SK-N-SH (cell line): ENCODE measurements at regions not wholly inside any gene's neighbourhood (a gene's known extent, or its start where the extent isn't known, plus 50 kb on each side); places are given as distances from the start of the nearest gene placed in this dataset.

Experiments used
- CTCF ChIA-PET: fragments of 300-600, 350-600 bp; formaldehyde crosslinking; extraction: SDS; loops from one replicate; lab custom pipeline; 2021; lab: Yijun Ruan, JAX
- POLR2A ChIA-PET: fragments of 350-600 bp; sonication (Branson Sonifier 250); formaldehyde crosslinking; extraction: SDS; loops from one replicate; lab custom pipeline; 2020; ENCODE audit warnings: antibody characterized with exemption, inconsistent platforms; lab: Yijun Ruan, JAX
- DNase-seq: peaks from one replicate; pipeline ENCODE4 v3.0.0; 2012
- H2AFZ ChIP-seq: fragments of 200-600 bp; sonication (generic); 2 replicates; pipeline ENCODE4 v1.8.1; 2016; ENCODE audit warnings: antibody characterized with exemption, mild to moderate bottlenecking, low read depth
- H3F3A ChIP-seq: fragments of 200-600 bp; sonication (generic); replicated peaks from 2 replicates; pipeline ENCODE3; 2016; ENCODE audit warnings: antibody characterized with exemption, mild to moderate bottlenecking; ENCODE audit not compliant: insufficient read depth
- H3K27ac ChIP-seq, 2 experiments: fragments of 200-500 bp in 1 of 2; fragments of 200-600 bp in 1 of 2; sonication (Bioruptor generic) in 1 of 2; sonication (generic), shearing (Covaris generic) in 1 of 2; 2 replicates each; pipeline versions ENCODE4 v1.5.1 to v1.6.1; 2014 to 2016; ENCODE audit warnings: low read depth in 2 of 2, inconsistent platforms in 1 of 2, low read length in 1 of 2, mild to moderate bottlenecking in 1 of 2, mixed read lengths in 1 of 2
- H3K27me3 ChIP-seq: fragments of 200-600 bp; sonication (generic), shearing (Covaris generic); 2 replicates; pipeline ENCODE4 v1.6.1; 2016; ENCODE audit warnings: mixed run types; ENCODE audit not compliant: insufficient read depth
- H3K36me3 ChIP-seq, 2 experiments: fragments of 200-500 bp in 1 of 2; fragments of 200-600 bp in 1 of 2; sonication (Bioruptor generic) in 1 of 2; sonication (generic) in 1 of 2; replicated peaks in 1 of 2; 2 replicates each; pipeline versions ENCODE3 to v1.5.1; 2014 to 2016; ENCODE audit warnings: low read length in 1 of 2, mild to moderate bottlenecking in 1 of 2; ENCODE audit not compliant: insufficient read depth in 2 of 2, control insufficient read depth in 1 of 2
- H3K4me1 ChIP-seq, 2 experiments: fragments of 200-500 bp in 1 of 2; fragments of 200-600 bp in 1 of 2; sonication (Bioruptor generic) in 1 of 2; sonication (generic), shearing (Covaris generic) in 1 of 2; 2 replicates each; pipeline versions ENCODE4 v1.5.1 to v1.6.1; 2014 to 2016; ENCODE audit warnings: low read depth in 1 of 2, low read length in 1 of 2, mixed run types in 1 of 2; ENCODE audit not compliant: insufficient read depth in 2 of 2, control insufficient read depth in 1 of 2
- H3K4me2 ChIP-seq: fragments of 200-600 bp; sonication (generic), shearing (Covaris generic); 2 replicates; pipeline ENCODE4 v1.6.1; 2017; ENCODE audit warnings: mixed run types
- H3K4me3 ChIP-seq, 2 experiments: fragments of 200-500 bp in 1 of 2; fragments of 200-600 bp in 1 of 2; sonication (Bioruptor generic) in 1 of 2; sonication (generic), shearing (Covaris generic) in 1 of 2; 2 replicates each; pipeline versions ENCODE4 v1.5.1 to v1.8.1; 2014 to 2016; ENCODE audit warnings: low read depth in 2 of 2, inconsistent platforms in 1 of 2, low read length in 1 of 2, mild to moderate bottlenecking in 1 of 2, mixed read lengths in 1 of 2, moderate library complexity in 1 of 2
- H3K79me2 ChIP-seq: fragments of 200-600 bp; sonication (generic); 2 replicates; pipeline ENCODE4 v1.8.1; 2017; ENCODE audit warnings: mild to moderate bottlenecking; ENCODE audit not compliant: insufficient read depth
- H3K9ac ChIP-seq: fragments of 200-600 bp; sonication (generic); 2 replicates; pipeline ENCODE4 v1.6.1; 2017; ENCODE audit warnings: mixed run types
- H3K9me2 ChIP-seq: fragments of 200-600 bp; sonication (generic); 2 replicates; pipeline ENCODE4 v1.6.1; 2017; ENCODE audit warnings: mixed run types
- H3K9me3 ChIP-seq: fragments of 200-600 bp; sonication (generic); 2 replicates; pipeline ENCODE4 v1.6.1; 2017; ENCODE audit warnings: mixed run types, mild to moderate bottlenecking, moderate library complexity
- H4K20me1 ChIP-seq: fragments of 200-600 bp; sonication (generic); 2 replicates; pipeline ENCODE4 v1.6.1; 2017; ENCODE audit warnings: mild to moderate bottlenecking, mixed run types; ENCODE audit not compliant: insufficient read depth
- CHD2 ChIP-seq: fragments of 150-350 bp; IDR thresholded peaks from 2 replicates; pipeline ENCODE4 v1.6.1; 2018; ENCODE audit warnings: low read length; ENCODE audit not compliant: partially characterized antibody
- ELF1 ChIP-seq: IDR thresholded peaks from 2 replicates; pipeline ENCODE4 v1.4.0; 2012
- EP300 ChIP-seq, 2 experiments: IDR thresholded peaks; 2 replicates each; pipeline versions ENCODE4 v1.4.0 to v1.6.1; 2012; ENCODE audit warnings: borderline replicate concordance in 1 of 2, low read depth in 1 of 2, low read length in 1 of 2
- EZH2phosphoT487 ChIP-seq: fragments of 200-600 bp; sonication (generic); IDR thresholded peaks from 2 replicates; pipeline ENCODE4 v1.6.1; 2017; ENCODE audit warnings: low read depth, mixed run types, mild to moderate bottlenecking, antibody characterized with exemption, moderate library complexity, borderline replicate concordance
- FOXM1 ChIP-seq: IDR thresholded peaks from 2 replicates; pipeline ENCODE4 v1.4.0; 2012; ENCODE audit warnings: low read depth, mild to moderate bottlenecking
- GATA2 ChIP-seq: sonication (generic); formaldehyde crosslinking; IDR thresholded peaks from 2 replicates; pipeline ENCODE4 v1.5.0; 2020; ENCODE audit warnings: mild to moderate bottlenecking, missing genetic modification reagents
- JUND ChIP-seq: IDR thresholded peaks from 2 replicates; pipeline ENCODE4 v1.4.0; 2012
- MEF2A ChIP-seq: IDR thresholded peaks from 2 replicates; pipeline ENCODE4 v1.4.0; 2012; ENCODE audit warnings: low read depth, borderline replicate concordance
- NFIC ChIP-seq: IDR thresholded peaks from 2 replicates; pipeline ENCODE4 v1.4.0; 2012; ENCODE audit warnings: borderline replicate concordance
- NRF1 ChIP-seq: IDR thresholded peaks from 2 replicates; pipeline ENCODE4 v1.6.1; 2012; ENCODE audit warnings: low read depth, mild to moderate bottlenecking, low read length
- RCOR1 ChIP-seq: fragments of 150-350 bp; IDR thresholded peaks from 2 replicates; pipeline ENCODE4 v1.6.1; 2017; ENCODE audit warnings: antibody characterized with exemption, low read length
- SIN3A ChIP-seq: IDR thresholded peaks from 2 replicates; pipeline ENCODE4 v1.6.1; 2012; ENCODE audit warnings: low read depth, mild to moderate bottlenecking, low read length, moderate library complexity, borderline replicate concordance
- SMC3 ChIP-seq: IDR thresholded peaks from 2 replicates; pipeline ENCODE4 v1.6.1; 2012; ENCODE audit warnings: low read depth, low read length, improper control_type of control experiment
- TAF1 ChIP-seq: IDR thresholded peaks from 2 replicates; pipeline ENCODE4 v1.6.1; 2012; ENCODE audit warnings: low read depth, mild to moderate bottlenecking, low read length, moderate library complexity, borderline replicate concordance
- TEAD4 ChIP-seq: IDR thresholded peaks from 2 replicates; pipeline ENCODE4 v1.4.0; 2012; ENCODE audit warnings: mild to moderate bottlenecking, borderline replicate concordance; ENCODE audit not compliant: insufficient read depth
- WGBS: methylation state at CpG from one replicate; pipeline ENCODE4 v1.1.6; 2017; ENCODE audit warnings: low lambda C conversion rate; 5-methylcytosine and 5-hydroxymethylcytosine counted together
- TF ChIP-seq, protein P1 (sequence below): IDR thresholded peaks from 2 replicates; pipeline ENCODE4 v1.4.0; 2012; ENCODE audit warnings: low read depth, borderline replicate concordance
- TF ChIP-seq, protein P2 (sequence below): fragments of 200-600 bp; sonication (generic); IDR thresholded peaks from 2 replicates; pipeline ENCODE4 v1.6.1; 2017; ENCODE audit warnings: antibody characterized with exemption, mild to moderate bottlenecking, moderate library complexity
- TF ChIP-seq, protein P3 (sequence below): fragments of 150-350 bp; IDR thresholded peaks from 2 replicates; pipeline ENCODE4 v1.6.1; 2016; ENCODE audit warnings: mild to moderate bottlenecking, low read depth, low read length
- TF ChIP-seq, protein P4 (sequence below): IDR thresholded peaks from 2 replicates; pipeline ENCODE4; 2012

DNA sequence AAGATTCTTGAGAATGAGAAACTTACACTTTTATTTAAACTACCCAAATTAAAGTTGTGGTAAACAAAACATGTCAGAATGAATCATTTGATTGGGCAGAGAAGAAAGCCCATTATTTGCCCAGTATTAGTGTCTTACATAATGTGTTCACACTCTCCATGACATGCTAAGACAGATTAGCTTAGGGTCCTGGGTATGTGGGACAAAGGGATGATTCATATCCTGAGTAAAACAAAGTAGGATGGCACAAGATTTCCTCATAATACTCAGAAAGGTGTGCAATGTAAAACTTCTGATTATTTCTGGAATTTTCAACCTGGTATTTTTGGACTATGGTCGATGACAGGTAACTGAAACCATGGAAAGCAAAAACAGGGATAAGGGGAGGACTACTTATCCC is 183.9 kb upstream of the POU5F2 start:
- POLR2A ChIA-PET = no interaction called here
- no peaks in the 10 kb centered on the region for H3F3A ChIP-seq
- no peak overlapping the region for H3K4me3 ChIP-seq
- no peak for DNase-seq
- WGBS = 90% methylated on average over 1 of the region's 1 CpG
- no peaks in the 10 kb centered on the region for H4K20me1 ChIP-seq
- CTCF ChIA-PET = interaction anchor here (1.1 kb wide), 1 partner anchor 17 kb away, joined by 4 read pairs; no protein-coding TSS in a partner anchor
- H3K9me3 ChIP-seq = no peaks in the 10 kb centered on the region
- H3K9ac ChIP-seq = no peak overlapping the region
- H3K4me2 ChIP-seq = no peak overlapping the region
- H3K4me1 ChIP-seq = peaks cover 0 to 7% of the 10 kb centered on the region in 2 experiments; a peak in 2 of 4 replicates
- no peaks in the 10 kb centered on the region for H3K79me2 ChIP-seq
- no peaks in the 10 kb centered on the region for H3K36me3 ChIP-seq
- TF ChIP-seq FOXM1 = no peak
- no peak for TF ChIP-seq TAF1
- no peak for TF ChIP-seq RCOR1
- TF ChIP-seq MEF2A = no peak
- TF ChIP-seq, protein P1, sequence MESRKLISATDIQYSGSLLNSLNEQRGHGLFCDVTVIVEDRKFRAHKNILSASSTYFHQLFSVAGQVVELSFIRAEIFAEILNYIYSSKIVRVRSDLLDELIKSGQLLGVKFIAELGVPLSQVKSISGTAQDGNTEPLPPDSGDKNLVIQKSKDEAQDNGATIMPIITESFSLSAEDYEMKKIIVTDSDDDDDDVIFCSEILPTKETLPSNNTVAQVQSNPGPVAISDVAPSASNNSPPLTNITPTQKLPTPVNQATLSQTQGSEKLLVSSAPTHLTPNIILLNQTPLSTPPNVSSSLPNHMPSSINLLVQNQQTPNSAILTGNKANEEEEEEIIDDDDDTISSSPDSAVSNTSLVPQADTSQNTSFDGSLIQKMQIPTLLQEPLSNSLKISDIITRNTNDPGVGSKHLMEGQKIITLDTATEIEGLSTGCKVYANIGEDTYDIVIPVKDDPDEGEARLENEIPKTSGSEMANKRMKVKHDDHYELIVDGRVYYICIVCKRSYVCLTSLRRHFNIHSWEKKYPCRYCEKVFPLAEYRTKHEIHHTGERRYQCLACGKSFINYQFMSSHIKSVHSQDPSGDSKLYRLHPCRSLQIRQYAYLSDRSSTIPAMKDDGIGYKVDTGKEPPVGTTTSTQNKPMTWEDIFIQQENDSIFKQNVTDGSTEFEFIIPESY = no peak
- TF ChIP-seq JUND = no peak
- no peak for TF ChIP-seq TEAD4
- no peak for TF ChIP-seq NRF1
- no peak for TF ChIP-seq SMC3
- TF ChIP-seq EZH2phosphoT487 = no peak
- no peak for TF ChIP-seq ELF1
- TF ChIP-seq, protein P2, sequence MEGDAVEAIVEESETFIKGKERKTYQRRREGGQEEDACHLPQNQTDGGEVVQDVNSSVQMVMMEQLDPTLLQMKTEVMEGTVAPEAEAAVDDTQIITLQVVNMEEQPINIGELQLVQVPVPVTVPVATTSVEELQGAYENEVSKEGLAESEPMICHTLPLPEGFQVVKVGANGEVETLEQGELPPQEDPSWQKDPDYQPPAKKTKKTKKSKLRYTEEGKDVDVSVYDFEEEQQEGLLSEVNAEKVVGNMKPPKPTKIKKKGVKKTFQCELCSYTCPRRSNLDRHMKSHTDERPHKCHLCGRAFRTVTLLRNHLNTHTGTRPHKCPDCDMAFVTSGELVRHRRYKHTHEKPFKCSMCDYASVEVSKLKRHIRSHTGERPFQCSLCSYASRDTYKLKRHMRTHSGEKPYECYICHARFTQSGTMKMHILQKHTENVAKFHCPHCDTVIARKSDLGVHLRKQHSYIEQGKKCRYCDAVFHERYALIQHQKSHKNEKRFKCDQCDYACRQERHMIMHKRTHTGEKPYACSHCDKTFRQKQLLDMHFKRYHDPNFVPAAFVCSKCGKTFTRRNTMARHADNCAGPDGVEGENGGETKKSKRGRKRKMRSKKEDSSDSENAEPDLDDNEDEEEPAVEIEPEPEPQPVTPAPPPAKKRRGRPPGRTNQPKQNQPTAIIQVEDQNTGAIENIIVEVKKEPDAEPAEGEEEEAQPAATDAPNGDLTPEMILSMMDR = no peak
- TF ChIP-seq GATA2 = no peak
- TF ChIP-seq SIN3A = no peak
- TF ChIP-seq CHD2 = no peak
- TF ChIP-seq, protein P3, sequence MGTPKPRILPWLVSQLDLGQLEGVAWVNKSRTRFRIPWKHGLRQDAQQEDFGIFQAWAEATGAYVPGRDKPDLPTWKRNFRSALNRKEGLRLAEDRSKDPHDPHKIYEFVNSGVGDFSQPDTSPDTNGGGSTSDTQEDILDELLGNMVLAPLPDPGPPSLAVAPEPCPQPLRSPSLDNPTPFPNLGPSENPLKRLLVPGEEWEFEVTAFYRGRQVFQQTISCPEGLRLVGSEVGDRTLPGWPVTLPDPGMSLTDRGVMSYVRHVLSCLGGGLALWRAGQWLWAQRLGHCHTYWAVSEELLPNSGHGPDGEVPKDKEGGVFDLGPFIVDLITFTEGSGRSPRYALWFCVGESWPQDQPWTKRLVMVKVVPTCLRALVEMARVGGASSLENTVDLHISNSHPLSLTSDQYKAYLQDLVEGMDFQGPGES = no peak
- no peak for TF ChIP-seq NFIC
- TF ChIP-seq, protein P4, sequence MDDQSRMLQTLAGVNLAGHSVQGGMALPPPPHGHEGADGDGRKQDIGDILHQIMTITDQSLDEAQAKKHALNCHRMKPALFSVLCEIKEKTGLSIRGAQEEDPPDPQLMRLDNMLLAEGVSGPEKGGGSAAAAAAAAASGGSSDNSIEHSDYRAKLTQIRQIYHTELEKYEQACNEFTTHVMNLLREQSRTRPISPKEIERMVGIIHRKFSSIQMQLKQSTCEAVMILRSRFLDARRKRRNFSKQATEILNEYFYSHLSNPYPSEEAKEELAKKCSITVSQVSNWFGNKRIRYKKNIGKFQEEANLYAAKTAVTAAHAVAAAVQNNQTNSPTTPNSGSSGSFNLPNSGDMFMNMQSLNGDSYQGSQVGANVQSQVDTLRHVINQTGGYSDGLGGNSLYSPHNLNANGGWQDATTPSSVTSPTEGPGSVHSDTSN = no peak; the same call in 1 of the 2 replicates
- TF ChIP-seq EP300 (IDR thresholded peaks at IDR 0.05; ENCODE audit: borderline replicate concordance in 1 of 2, low read depth in 1 of 2, low read length in 1 of 2) = no peak
- H2AFZ ChIP-seq = no peak overlapping the region
- H3K9me2 ChIP-seq = no peaks in the 10 kb centered on the region
- no peaks in the 10 kb centered on the region for H3K27me3 ChIP-seq
- no peak overlapping the region for H3K27ac ChIP-seq
